ENCODE measurements at regions not wholly inside any gene's neighbourhood (a gene's known extent, or its start where the extent isn't known, plus 50 kb on each side); places are given as distances from the start of the nearest gene placed in this dataset.

DNA sequence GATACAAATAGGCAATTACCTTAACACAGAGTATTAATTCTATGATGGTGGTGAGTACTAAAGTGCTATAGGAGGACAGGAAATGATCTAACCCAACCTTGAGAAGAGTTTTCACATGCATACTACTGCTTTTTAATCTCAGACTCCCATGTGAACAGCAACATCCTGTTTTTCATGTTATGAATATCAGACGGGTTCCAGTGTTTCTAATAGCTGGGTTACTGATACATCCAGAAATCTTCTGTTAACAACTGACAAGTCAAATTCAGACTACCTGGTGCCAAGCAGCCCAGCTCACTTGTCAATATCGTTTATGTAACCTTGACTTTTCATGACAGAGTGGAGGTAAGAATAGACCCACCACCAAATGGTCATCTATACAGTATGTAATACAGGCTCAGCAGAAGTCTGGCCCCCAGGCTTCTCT, 220.2 kb upstream of the COL8A1 start (continued):
- TF ChIP-seq ETV6 (conservative IDR thresholded peaks at IDR 0.05 in 1 of 2, IDR thresholded peaks at IDR 0.05 in 1 of 2; ENCODE audit: borderline replicate concordance in 1 of 2, low read depth in 1 of 2) (peak in 1 of 2 experiments; percentile 53; a peak in 1 of 4 replicates), NFIC (IDR thresholded peaks at IDR 0.05; ENCODE audit: low read depth, low read length) (peak; percentile 76; the same call in 1 of the 2 replicates), RB1 (IDR thresholded peaks at IDR 0.05; ENCODE audit: borderline replicate concordance) (no peak), BRCA1 (IDR thresholded peaks at IDR 0.05; ENCODE audit: low read depth, low read length) (no peak), DPF2 (IDR thresholded peaks at IDR 0.05) (peak; percentile 46; the same call in 1 of the 2 replicates), SMC3 (IDR thresholded peaks at IDR 0.05; ENCODE audit: borderline replicate concordance, low read length) (no peak), STAT3 (IDR thresholded peaks at IDR 0.05; ENCODE audit: low read depth, low read length) (no peak), NFYA (IDR thresholded peaks at IDR 0.05; ENCODE audit: borderline replicate concordance, low read depth, low read length) (no peak), RAD21 (IDR thresholded peaks at IDR 0.05; ENCODE audit: insufficient read depth, low read depth, low read length) (peak; percentile 20; the same call in 1 of the 2 replicates), ESRRA (IDR thresholded peaks at IDR 0.05; ENCODE audit: low read length) (no peak), POU2F2 (IDR thresholded peaks at IDR 0.05; ENCODE audit: borderline replicate concordance, low read depth, low read length) (peak; percentile 76; the same call in 1 of the 3 replicates), ZNF217 (IDR thresholded peaks at IDR 0.05) (peak; percentile 47; the same call in 1 of the 2 replicates), EED (IDR thresholded peaks at IDR 0.05; ENCODE audit: low read depth) (peak; percentile 40; the same call in 1 of the 2 replicates), NR2C1 (IDR thresholded peaks at IDR 0.05) (no peak), WRNIP1 (IDR thresholded peaks at IDR 0.05; ENCODE audit: borderline replicate concordance, low read depth, low read length) (no peak), CEBPB (IDR thresholded peaks at IDR 0.05; ENCODE audit: borderline replicate concordance in 1 of 2, low read depth in 2 of 2, low read length in 2 of 2) (no peak), CREM (IDR thresholded peaks at IDR 0.05; ENCODE audit: low read depth) (peak; percentile 33; the same call in 1 of the 2 replicates), EGR1 (IDR thresholded peaks at IDR 0.05; ENCODE audit: borderline replicate concordance in 1 of 2, low read depth in 2 of 2, low read length in 2 of 2) (no peak), SRF (IDR thresholded peaks at IDR 0.05; ENCODE audit: low read depth in 2 of 2, low read length in 2 of 2) (no peak), PML (IDR thresholded peaks at IDR 0.05; ENCODE audit: low read length) (0 out of 2 replicates have a peak, but pooled peaks have one; percentile 20), SMAD1 (IDR thresholded peaks at IDR 0.05; ENCODE audit: low read depth, partially characterized antibody) (no peak), POLR2AphosphoS2 (IDR thresholded peaks at IDR 0.05; ENCODE audit: low read depth, low read length) (no peak), TCF7 (IDR thresholded peaks at IDR 0.05; ENCODE audit: borderline replicate concordance) (0 out of 2 replicates have a peak, but pooled peaks have one; percentile 20)
- TF ChIP-seq, protein P1, sequence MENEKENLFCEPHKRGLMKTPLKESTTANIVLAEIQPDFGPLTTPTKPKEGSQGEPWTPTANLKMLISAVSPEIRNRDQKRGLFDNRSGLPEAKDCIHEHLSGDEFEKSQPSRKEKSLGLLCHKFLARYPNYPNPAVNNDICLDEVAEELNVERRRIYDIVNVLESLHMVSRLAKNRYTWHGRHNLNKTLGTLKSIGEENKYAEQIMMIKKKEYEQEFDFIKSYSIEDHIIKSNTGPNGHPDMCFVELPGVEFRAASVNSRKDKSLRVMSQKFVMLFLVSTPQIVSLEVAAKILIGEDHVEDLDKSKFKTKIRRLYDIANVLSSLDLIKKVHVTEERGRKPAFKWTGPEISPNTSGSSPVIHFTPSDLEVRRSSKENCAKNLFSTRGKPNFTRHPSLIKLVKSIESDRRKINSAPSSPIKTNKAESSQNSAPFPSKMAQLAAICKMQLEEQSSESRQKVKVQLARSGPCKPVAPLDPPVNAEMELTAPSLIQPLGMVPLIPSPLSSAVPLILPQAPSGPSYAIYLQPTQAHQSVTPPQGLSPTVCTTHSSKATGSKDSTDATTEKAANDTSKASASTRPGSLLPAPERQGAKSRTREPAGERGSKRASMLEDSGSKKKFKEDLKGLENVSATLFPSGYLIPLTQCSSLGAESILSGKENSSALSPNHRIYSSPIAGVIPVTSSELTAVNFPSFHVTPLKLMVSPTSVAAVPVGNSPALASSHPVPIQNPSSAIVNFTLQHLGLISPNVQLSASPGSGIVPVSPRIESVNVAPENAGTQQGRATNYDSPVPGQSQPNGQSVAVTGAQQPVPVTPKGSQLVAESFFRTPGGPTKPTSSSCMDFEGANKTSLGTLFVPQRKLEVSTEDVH (IDR thresholded peaks at IDR 0.05; ENCODE audit: low read depth, partially characterized antibody): no peak
- TF ChIP-seq, protein P2, sequence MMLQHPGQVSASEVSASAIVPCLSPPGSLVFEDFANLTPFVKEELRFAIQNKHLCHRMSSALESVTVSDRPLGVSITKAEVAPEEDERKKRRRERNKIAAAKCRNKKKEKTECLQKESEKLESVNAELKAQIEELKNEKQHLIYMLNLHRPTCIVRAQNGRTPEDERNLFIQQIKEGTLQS (IDR thresholded peaks at IDR 0.05; ENCODE audit: borderline replicate concordance, extremely low read depth, low read depth, low read length): no peak
- TF ChIP-seq, protein P3, sequence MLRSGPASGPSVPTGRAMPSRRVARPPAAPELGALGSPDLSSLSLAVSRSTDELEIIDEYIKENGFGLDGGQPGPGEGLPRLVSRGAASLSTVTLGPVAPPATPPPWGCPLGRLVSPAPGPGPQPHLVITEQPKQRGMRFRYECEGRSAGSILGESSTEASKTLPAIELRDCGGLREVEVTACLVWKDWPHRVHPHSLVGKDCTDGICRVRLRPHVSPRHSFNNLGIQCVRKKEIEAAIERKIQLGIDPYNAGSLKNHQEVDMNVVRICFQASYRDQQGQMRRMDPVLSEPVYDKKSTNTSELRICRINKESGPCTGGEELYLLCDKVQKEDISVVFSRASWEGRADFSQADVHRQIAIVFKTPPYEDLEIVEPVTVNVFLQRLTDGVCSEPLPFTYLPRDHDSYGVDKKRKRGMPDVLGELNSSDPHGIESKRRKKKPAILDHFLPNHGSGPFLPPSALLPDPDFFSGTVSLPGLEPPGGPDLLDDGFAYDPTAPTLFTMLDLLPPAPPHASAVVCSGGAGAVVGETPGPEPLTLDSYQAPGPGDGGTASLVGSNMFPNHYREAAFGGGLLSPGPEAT (IDR thresholded peaks at IDR 0.05; ENCODE audit: low read depth): no peak
- TF ChIP-seq, protein P4, sequence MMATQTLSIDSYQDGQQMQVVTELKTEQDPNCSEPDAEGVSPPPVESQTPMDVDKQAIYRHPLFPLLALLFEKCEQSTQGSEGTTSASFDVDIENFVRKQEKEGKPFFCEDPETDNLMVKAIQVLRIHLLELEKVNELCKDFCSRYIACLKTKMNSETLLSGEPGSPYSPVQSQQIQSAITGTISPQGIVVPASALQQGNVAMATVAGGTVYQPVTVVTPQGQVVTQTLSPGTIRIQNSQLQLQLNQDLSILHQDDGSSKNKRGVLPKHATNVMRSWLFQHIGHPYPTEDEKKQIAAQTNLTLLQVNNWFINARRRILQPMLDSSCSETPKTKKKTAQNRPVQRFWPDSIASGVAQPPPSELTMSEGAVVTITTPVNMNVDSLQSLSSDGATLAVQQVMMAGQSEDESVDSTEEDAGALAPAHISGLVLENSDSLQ (IDR thresholded peaks at IDR 0.05): no peak
